Nucleus accumbens (tissue), 56 donors: ENCODE measurements at regions not wholly inside any gene's neighbourhood (a gene's known extent, or its start where the extent isn't known, plus 50 kb on each side); places are given as distances from the start of the nearest gene placed in this dataset.
A peak's percentile ranks its signal among the peaks of the same experiment; 100 is the strongest.
"Not testable (repeated sequence)": the region's sequence is repeated elsewhere in the genome, so short reads cannot be mapped to it uniquely, and the experiment has no call there.

Source experiments
- DNase-seq, 56 donors: peaks; one replicate each; lab custom pipeline; 2025; lab: John Stamatoyannopoulos, UW

GRCh38 chr4:22573198-22573597 lies 57.3 kb upstream of the ADGRA3 start:
- DNase-seq: peak in 41 of 56 donors; percentile 1 to 81 (median 26)

- DNase-seq: peak in 1 of 56 donors; percentile 4
Measured at GRCh38 chr4:22573641-22574040, 57.8 kb upstream of the ADGRA3 start.

GRCh38 chr4:22574424-22574823 lies 58.6 kb upstream of the ADGRA3 start:
- peak in 1 of 56 donors; percentile 7 for DNase-seq

GRCh38 chr4:22574880-22575279 lies 59.0 kb upstream of the ADGRA3 start:
- DNase-seq: no peak

- no peak for DNase-seq
Measured at GRCh38 chr4:22587253-22587652, 71.4 kb upstream of the ADGRA3 start.

DNA sequence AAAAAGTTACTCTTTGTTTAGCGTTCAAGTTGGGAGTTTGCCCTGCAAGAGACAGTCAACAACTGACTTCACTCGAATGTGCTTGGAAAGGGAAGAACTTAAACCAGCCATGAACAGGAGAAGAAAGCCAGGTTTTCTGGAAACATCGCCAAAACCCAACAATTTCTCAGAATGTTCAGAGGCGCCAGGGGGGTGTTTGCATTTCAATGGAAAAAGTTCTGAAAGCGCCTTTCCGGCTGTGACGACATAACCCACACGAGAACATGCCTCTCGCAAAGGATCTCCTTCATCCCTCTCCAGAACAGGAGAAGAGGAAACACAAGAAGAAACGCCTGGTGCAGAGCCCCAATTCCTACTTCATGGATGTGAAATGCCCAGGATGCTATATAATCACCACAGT lies 78.1 kb upstream of the ADGRA3 start:
- peak in 24 of 56 donors; percentile 1 to 56 (median 8) for DNase-seq

- DNase-seq: no peak
Measured at GRCh38 chr4:22595684-22596083, 79.8 kb upstream of the ADGRA3 start.

DNA sequence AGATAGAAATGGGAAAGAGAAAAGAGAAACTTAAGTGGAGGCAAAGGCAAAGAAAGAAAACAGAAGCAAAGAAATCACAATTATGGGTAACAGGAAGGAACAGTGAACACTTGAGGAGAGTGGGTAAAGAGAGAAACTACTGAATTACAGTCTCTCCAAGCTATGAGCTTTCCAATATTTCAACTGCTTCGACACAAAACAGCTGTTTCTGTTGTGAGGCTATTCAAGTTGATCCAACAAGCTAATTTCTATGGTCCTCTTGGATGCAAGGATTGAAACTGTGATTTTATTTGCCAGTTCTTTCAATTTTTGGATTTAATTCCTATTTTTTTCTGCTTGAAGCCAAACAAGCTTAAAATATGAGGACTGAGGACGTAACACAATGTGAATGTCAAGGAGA lies 80.5 kb upstream of the ADGRA3 start:
- no peak for DNase-seq

DNA sequence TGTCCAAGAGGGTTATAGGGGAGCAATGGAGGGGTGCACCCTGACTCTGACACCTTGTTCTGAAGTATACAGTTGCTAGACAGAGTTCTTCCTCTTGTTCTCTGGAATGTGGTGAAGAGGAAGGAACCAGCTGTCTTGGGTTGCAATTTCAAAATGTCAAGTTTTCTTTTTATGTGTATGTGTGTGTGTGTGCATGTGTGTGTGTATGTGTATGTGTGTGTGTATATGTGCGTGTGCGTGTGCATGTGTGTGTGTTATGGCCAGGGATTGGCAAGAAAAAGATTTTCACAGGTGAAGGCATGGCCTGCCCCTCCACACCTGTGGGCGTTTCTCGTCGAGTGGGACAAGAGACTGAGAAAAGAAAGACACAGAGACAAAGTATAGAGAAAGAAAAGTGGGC lies 81.6 kb upstream of the ADGRA3 start:
- DNase-seq: no peak

DNA sequence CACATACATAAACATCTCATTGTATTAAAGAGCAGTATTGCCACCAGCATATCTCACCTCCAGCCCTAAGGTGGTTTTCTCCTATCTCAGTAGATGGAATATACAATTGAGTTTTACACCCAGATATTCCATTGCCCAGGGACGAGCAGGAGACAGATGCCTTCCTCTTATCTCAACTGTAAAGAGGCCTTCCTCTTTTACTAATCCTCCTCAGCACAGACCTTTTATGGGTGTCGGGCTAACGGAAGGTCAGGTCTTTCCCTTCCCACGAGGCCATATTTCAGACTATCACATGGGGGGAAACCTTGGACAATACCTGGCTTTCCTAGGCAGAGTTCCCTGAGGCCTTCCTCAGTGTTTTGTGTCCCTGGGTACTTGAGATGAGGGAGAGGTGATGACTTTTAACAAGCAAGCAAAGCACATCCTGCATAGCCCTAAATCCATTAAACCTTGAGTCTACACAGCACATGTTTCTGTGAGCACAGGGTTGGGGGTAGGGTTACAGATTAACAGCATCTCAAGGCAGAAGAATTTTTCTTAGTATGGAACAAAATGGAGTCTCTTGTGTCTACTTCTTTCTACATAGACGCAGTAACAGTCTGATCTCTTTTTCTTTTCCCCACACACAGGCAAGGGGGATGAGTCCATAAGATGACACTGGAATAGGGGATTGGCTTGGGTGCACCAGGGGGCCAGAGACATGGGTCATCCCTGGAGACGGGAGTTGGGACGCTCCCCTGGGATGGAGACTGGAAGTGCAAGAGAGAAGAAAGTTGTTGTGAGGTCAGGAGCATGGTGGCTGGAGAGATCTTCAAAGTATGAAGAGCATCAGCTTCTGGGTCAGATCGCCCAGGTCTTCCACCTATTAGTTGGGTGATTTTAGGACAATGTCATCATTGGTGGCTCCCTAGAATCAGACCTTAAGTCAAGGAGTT lies 82.5 kb upstream of the ADGRA3 start:
- not testable (repeated sequence) for DNase-seq

- not testable (repeated sequence) for DNase-seq
Measured at GRCh38 chr4:22599228-22599928, 83.5 kb upstream of the ADGRA3 start.

- DNase-seq: not testable (repeated sequence)
Measured at GRCh38 chr4:22599929-22600432, 84.1 kb upstream of the ADGRA3 start.

GRCh38 chr4:22601638-22602037 lies 85.8 kb upstream of the ADGRA3 start:
- DNase-seq: not testable (repeated sequence)

- DNase-seq: peak in 14 of 56 donors; percentile 1 to 35 (median 12)
Measured at GRCh38 chr4:22607382-22607781, 85.4 kb upstream of the GBA3 start.

GRCh38 chr4:22609951-22610525 lies 82.7 kb upstream of the GBA3 start:
- DNase-seq: not testable (repeated sequence)

- DNase-seq: no peak
Measured at GRCh38 chr4:22614114-22614513, 78.6 kb upstream of the GBA3 start.

GRCh38 chr4:22616516-22616915 lies 76.2 kb upstream of the GBA3 start:
- DNase-seq: no peak

DNA sequence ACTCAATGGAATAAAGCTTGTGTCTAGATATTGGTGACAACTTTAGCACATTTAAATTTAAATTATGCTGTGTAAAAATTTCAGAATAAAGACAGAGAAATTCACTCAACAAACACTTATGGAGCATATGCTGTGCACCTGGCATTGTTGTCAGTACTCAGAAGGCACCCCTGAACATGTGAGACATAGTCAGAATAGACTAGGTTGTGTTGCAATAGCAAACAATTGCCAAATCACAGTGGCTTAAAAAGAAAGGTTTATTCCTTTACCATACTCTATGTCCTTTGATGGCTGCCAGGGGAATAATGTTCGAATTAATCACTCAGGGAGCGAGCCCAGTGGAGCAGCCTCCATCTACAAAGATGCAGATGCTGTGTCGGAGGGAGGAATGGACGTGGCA lies 72.6 kb upstream of the GBA3 start:
- DNase-seq: not testable (repeated sequence)

- DNase-seq: not testable (repeated sequence)
Measured at GRCh38 chr4:22621970-22622369, 70.8 kb upstream of the GBA3 start.

- not testable (repeated sequence) for DNase-seq
Measured at GRCh38 chr4:22624002-22624401, 68.7 kb upstream of the GBA3 start.

DNA sequence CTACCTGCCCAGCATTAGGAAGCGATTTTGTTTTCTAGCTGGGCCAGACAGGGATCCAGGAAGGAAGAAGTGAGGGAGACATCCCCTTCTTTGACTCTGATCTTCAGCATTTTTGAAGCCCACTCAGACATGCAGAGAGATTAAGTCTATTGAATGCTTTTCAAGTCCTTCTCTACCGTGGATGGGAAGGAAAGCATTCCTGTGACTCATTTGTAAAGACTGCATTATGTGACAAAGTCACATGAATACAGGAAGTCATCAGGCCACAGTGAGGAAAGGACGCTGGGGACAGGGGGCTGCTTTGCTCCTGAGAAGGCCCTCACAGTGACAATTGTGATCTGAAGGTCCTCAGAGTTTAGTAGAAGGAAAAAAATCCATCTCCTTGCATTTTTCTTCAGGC lies 67.4 kb upstream of the GBA3 start:
- no peak for DNase-seq
